ENCODE measurements at regions not wholly inside any gene's neighbourhood (a gene's known extent, or its start where the extent isn't known, plus 50 kb on each side); places are given as distances from the start of the nearest gene placed in this dataset.

DNA sequence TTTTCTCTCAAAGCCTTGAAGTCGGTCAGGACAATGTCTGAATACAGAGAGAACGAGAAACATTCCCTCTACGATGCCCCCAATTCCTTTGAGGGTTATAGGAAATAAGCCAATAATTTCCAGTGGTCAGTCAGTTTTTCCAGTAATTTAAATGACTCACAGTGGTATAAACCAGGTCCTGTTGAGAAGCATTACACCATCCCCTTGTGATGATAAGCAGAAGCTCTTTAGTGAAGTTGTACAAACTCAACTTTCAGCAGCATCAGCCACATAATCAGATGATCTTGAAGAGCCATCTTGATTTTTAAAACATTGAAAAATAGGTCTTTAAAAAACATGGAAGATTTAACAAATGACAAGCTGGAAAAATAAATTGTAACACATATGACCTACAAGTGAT lies 173.9 kb upstream of the ZNF462 start:
- Mint-ChIP-seq H3K4me3 (no peak overlapping the region), H3K27me3 (ENCODE audit: low read depth) (no peaks in the 10 kb centered on the region), H3K9me3 (peaks cover 8% of the 10 kb centered on the region; the same call in 1 of the 2 replicates), H3K36me3 (peaks cover 3% of the 10 kb centered on the region; the same call in 1 of the 2 replicates), H3K4me1 (peaks cover 46% of the 10 kb centered on the region), H3K27ac (no peak overlapping the region)
- no peak for DNase-seq (ENCODE audit: low spot score)
- ChIA-PET CTCF (no interaction called here), POLR2A (no interaction called here)
- TF ChIP-seq FOXK1 (CRISPR knock-in tag; IDR thresholded peaks at IDR 0.05) = no peak
- TF ChIP-seq, protein P1, sequence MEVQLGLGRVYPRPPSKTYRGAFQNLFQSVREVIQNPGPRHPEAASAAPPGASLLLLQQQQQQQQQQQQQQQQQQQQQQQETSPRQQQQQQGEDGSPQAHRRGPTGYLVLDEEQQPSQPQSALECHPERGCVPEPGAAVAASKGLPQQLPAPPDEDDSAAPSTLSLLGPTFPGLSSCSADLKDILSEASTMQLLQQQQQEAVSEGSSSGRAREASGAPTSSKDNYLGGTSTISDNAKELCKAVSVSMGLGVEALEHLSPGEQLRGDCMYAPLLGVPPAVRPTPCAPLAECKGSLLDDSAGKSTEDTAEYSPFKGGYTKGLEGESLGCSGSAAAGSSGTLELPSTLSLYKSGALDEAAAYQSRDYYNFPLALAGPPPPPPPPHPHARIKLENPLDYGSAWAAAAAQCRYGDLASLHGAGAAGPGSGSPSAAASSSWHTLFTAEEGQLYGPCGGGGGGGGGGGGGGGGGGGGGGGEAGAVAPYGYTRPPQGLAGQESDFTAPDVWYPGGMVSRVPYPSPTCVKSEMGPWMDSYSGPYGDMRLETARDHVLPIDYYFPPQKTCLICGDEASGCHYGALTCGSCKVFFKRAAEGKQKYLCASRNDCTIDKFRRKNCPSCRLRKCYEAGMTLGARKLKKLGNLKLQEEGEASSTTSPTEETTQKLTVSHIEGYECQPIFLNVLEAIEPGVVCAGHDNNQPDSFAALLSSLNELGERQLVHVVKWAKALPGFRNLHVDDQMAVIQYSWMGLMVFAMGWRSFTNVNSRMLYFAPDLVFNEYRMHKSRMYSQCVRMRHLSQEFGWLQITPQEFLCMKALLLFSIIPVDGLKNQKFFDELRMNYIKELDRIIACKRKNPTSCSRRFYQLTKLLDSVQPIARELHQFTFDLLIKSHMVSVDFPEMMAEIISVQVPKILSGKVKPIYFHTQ (CRISPR knock-in tag; IDR thresholded peaks at IDR 0.05) = no peak
- no peak for ATAC-seq

DNA sequence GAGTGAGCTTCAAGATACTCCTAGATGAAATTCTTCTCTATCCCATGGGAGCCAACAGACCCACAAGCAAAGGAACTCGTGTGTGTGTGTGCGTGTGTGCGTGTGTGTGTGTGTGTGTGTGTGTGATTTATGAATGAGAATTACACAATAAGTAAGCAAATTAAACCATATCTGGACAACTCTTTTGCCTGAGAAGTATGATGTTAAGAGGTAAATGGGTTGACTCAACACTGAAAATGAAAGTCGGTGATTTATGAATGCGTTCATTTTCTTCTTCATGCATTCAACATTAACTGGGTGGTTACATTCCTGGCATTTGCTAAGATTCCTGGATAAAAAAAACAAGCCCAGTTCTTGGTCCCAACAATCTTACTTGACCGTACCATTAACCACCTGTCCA lies 171.3 kb upstream of the ZNF462 start:
- no peaks in the 10 kb centered on the region for H3K27me3 Mint-ChIP-seq (ENCODE audit: low read depth)
- POLR2A ChIA-PET = no interaction called here
- H3K9me3 Mint-ChIP-seq = peaks cover 10% of the 10 kb centered on the region
- H3K36me3 Mint-ChIP-seq = peaks cover 3% of the 10 kb centered on the region; the same call in 1 of the 2 replicates
- peaks cover 30% of the 10 kb centered on the region for H3K4me1 Mint-ChIP-seq
- TF ChIP-seq ZNF512 (CRISPR knock-in tag; IDR thresholded peaks at IDR 0.05; ENCODE audit: borderline replicate concordance) (no peak), HMGA2 (CRISPR knock-in tag; IDR thresholded peaks at IDR 0.05) (no peak), ETV6 (CRISPR knock-in tag; IDR thresholded peaks at IDR 0.05) (no peak), GABPB1 (CRISPR knock-in tag; IDR thresholded peaks at IDR 0.05) (no peak), SMAD3 (CRISPR knock-in tag; IDR thresholded peaks at IDR 0.05; ENCODE audit: borderline replicate concordance) (no peak), ZNF423 (CRISPR knock-in tag; IDR thresholded peaks at IDR 0.05) (no peak), CREM (CRISPR knock-in tag; IDR thresholded peaks at IDR 0.05) (no peak), IRF1 (CRISPR knock-in tag; IDR thresholded peaks at IDR 0.05) (no peak), GRHL2 (CRISPR knock-in tag; IDR thresholded peaks at IDR 0.05; ENCODE audit: insufficient replicate concordance, severe bottlenecking) (no peak)
- TF ChIP-seq, protein P2, sequence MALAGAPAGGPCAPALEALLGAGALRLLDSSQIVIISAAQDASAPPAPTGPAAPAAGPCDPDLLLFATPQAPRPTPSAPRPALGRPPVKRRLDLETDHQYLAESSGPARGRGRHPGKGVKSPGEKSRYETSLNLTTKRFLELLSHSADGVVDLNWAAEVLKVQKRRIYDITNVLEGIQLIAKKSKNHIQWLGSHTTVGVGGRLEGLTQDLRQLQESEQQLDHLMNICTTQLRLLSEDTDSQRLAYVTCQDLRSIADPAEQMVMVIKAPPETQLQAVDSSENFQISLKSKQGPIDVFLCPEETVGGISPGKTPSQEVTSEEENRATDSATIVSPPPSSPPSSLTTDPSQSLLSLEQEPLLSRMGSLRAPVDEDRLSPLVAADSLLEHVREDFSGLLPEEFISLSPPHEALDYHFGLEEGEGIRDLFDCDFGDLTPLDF (CRISPR knock-in tag; IDR thresholded peaks at IDR 0.05) = no peak
- CTCF ChIA-PET = no interaction called here
- no peak for ATAC-seq
- DNase-seq (ENCODE audit: low spot score) = no peak
- H3K27ac Mint-ChIP-seq = no peak overlapping the region
- no peak overlapping the region for H3K4me3 Mint-ChIP-seq

DNA sequence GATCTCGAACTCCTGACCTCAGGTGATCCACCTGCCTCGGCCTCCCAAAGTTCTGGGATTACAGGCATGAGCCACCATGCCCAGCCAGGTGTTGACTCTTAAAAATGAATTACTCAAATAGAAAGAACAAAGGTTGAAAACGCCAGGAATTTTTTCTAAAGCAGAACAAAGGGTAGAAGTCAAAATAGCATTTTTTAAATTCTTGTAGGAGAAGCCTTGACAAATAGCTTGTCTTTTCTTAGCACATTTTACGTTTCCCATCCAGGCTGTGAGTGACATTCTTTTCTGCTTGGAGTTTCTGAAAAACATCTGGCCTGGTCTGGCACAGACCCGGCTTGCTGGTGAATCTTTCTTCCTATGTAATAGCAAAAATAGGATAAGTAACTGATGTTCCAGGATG lies 169.4 kb upstream of the ZNF462 start:
- Mint-ChIP-seq H3K9me3 (peaks cover 17% of the 10 kb centered on the region), H3K4me3 (no peak overlapping the region), H3K4me1 (peaks cover 43% of the 10 kb centered on the region), H3K27me3 (ENCODE audit: low read depth) (no peaks in the 10 kb centered on the region), H3K36me3 (peaks cover 3% of the 10 kb centered on the region; the same call in 1 of the 2 replicates), H3K27ac (peak overlapping the region; percentile 95)
- ATAC-seq (peak; percentile 62), DNase-seq (ENCODE audit: low spot score) (no peak)
- ChIA-PET CTCF (no interaction called here), POLR2A (no interaction called here)
- TF ChIP-seq, protein P3, sequence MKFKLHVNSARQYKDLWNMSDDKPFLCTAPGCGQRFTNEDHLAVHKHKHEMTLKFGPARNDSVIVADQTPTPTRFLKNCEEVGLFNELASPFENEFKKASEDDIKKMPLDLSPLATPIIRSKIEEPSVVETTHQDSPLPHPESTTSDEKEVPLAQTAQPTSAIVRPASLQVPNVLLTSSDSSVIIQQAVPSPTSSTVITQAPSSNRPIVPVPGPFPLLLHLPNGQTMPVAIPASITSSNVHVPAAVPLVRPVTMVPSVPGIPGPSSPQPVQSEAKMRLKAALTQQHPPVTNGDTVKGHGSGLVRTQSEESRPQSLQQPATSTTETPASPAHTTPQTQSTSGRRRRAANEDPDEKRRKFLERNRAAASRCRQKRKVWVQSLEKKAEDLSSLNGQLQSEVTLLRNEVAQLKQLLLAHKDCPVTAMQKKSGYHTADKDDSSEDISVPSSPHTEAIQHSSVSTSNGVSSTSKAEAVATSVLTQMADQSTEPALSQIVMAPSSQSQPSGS (CRISPR knock-in tag; IDR thresholded peaks at IDR 0.05; ENCODE audit: borderline replicate concordance, low read depth) = no peak
- TF ChIP-seq CBFB (CRISPR knock-in tag; IDR thresholded peaks at IDR 0.05; ENCODE audit: low read depth) = no peak
- no peak for TF ChIP-seq ZNF219 (CRISPR knock-in tag; IDR thresholded peaks at IDR 0.05; ENCODE audit: borderline replicate concordance)
- no peak for TF ChIP-seq ZNF121 (CRISPR knock-in tag; IDR thresholded peaks at IDR 0.05)
- TF ChIP-seq NR3C1 (CRISPR knock-in tag; conservative IDR thresholded peaks at IDR 0.05; ENCODE audit: low read depth) = no peak
- no peak for TF ChIP-seq IRF2 (CRISPR knock-in tag; IDR thresholded peaks at IDR 0.05; ENCODE audit: borderline replicate concordance, low read depth)
- no peak for TF ChIP-seq GABPB1 (CRISPR knock-in tag; IDR thresholded peaks at IDR 0.05)
- no peak for TF ChIP-seq ZNF425 (CRISPR knock-in tag; conservative IDR thresholded peaks at IDR 0.05)
- TF ChIP-seq NFATC4 (CRISPR knock-in tag; IDR thresholded peaks at IDR 0.05) = no peak
- TF ChIP-seq, protein P4, sequence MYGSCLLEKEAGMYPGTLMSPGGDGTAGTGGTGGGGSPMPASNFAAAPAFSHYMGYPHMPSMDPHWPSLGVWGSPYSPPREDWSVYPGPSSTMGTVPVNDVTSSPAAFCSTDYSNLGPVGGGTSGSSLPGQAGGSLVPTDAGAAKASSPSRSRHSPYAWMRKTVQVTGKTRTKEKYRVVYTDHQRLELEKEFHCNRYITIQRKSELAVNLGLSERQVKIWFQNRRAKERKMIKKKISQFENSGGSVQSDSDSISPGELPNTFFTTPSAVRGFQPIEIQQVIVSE (CRISPR knock-in tag; IDR thresholded peaks at IDR 0.05; ENCODE audit: borderline replicate concordance) = no peak
- TF ChIP-seq SMAD4 (CRISPR knock-in tag; IDR thresholded peaks at IDR 0.05) = no peak

Measured in WTC11 (cell line).